GM12878 (cell line): ENCODE measurements at regions not wholly inside any gene's neighbourhood (a gene's known extent, or its start where the extent isn't known, plus 50 kb on each side); places are given as distances from the start of the nearest gene placed in this dataset.

Experiments
- ATAC-seq: fragments of 200-7000 bp; cut with Tn5 transposase; 3 replicates; pipeline ENCODE4 v1.9.1; 2020; ENCODE audit warnings: mild to moderate bottlenecking, moderate library complexity
- BruUV-seq: library from RNA; stranded (reverse); fragments of 400-500 nt; replicated peaks from 2 replicates; lab custom pipeline; 2021; lab: Mats Ljungman, UMichigan
- CTCF ChIA-PET: fragments of 300-600 bp; sonication (Branson Sonifier 250); formaldehyde crosslinking; extraction: SDS; loops from one replicate; lab custom pipeline; 2021; ENCODE audit warnings: inconsistent platforms; lab: Yijun Ruan, JAX
- POLR2A ChIA-PET: fragments of 350-600 bp; formaldehyde crosslinking; extraction: SDS; loops from one replicate; lab custom pipeline; 2021; ENCODE audit warnings: inconsistent platforms; lab: Charles Lee
- RAD21 ChIA-PET: fragments of 300-600 bp; sonication (Branson Sonifier 250); formaldehyde crosslinking; loops from one replicate; lab custom pipeline; 2023; ENCODE audit warnings: antibody characterized with exemption; ENCODE audit not compliant: unreplicated experiment; lab: Charles Lee
- SMC1A ChIA-PET: fragments of 300-600 bp; sonication (Branson Sonifier 250); formaldehyde crosslinking; loops from one replicate; lab custom pipeline; 2023; ENCODE audit not compliant: unreplicated experiment, uncharacterized antibody; lab: Charles Lee
- DNase-seq: peaks from one replicate; pipeline ENCODE4 v3.0.0-alpha.2; 2011; ENCODE audit warnings: low read depth, low spot score
- FAIRE-seq: peaks from 3 replicates; lab custom pipeline; 2011; peaks lifted over from hg19 to GRCh38; lab: Jason Lieb, UNC
- H2AFZ ChIP-seq: 2 replicates; pipeline ENCODE4 v1.6.0; 2011; ENCODE audit warnings: low read depth, low read length, control low read depth; ENCODE audit not compliant: control insufficient read depth
- H3K27ac ChIP-seq: 2 replicates; pipeline ENCODE4 v1.5.1; 2011; ENCODE audit warnings: control low read depth; ENCODE audit not compliant: control insufficient read depth, insufficient read depth
- H3K27me3 ChIP-seq, 2 experiments: replicated peaks in 1 of 2; 2 replicates each; pipeline versions ENCODE4 v1.6.0 to v1.6.1; 2011; ENCODE audit warnings: low read length in 1 of 2; ENCODE audit not compliant: control insufficient read depth in 2 of 2, insufficient read depth in 2 of 2
- H3K36me3 ChIP-seq, 2 experiments: 2 replicates each; pipeline ENCODE4 v1.5.1; 2011; ENCODE audit warnings: low read length in 1 of 2; ENCODE audit not compliant: control insufficient read depth in 2 of 2, insufficient read depth in 2 of 2
- H3K4me1 ChIP-seq: 2 replicates; pipeline ENCODE4 v1.6.1; 2011; ENCODE audit warnings: mild to moderate bottlenecking, low read length, moderate library complexity, mixed read lengths; ENCODE audit not compliant: control insufficient read depth, insufficient read depth
- H3K4me2 ChIP-seq: 2 replicates; pipeline ENCODE4 v1.6.0; 2011; ENCODE audit warnings: control low read depth; ENCODE audit not compliant: control insufficient read depth, insufficient read depth
- H3K4me3 ChIP-seq: fragments of 200-600 bp; sonication (generic); 2 replicates; pipeline ENCODE4 v1.5.1; 2016
- H3K79me2 ChIP-seq: 2 replicates; pipeline ENCODE4 v1.6.0; 2011; ENCODE audit warnings: low read length; ENCODE audit not compliant: control insufficient read depth, insufficient read depth
- H3K9ac ChIP-seq: 2 replicates; pipeline ENCODE4 v1.8.0; 2011; ENCODE audit warnings: low read length, control low read depth, mixed read lengths; ENCODE audit not compliant: control insufficient read depth, insufficient read depth
- H3K9me3 ChIP-seq: replicated peaks from 3 replicates; pipeline ENCODE4 v1.5.1; 2011; ENCODE audit warnings: mild to moderate bottlenecking, low read length; ENCODE audit not compliant: control insufficient read depth, insufficient read depth
- H4K20me1 ChIP-seq: 2 replicates; pipeline ENCODE4 v1.6.0; 2011; ENCODE audit not compliant: control insufficient read depth, insufficient read depth
- BHLHE40 ChIP-seq, 2 experiments: fragments of 450-650 bp in 1 of 2; IDR thresholded peaks; 2 replicates each; pipeline ENCODE4 v1.6.1; 2011 to 2017; ENCODE audit warnings: low read depth in 2 of 2, borderline replicate concordance in 1 of 2, improper control_type of control experiment in 1 of 2, low read length in 1 of 2, mild to moderate bottlenecking in 1 of 2
- MEF2A ChIP-seq: IDR thresholded peaks from 2 replicates; pipeline ENCODE4 v1.6.1; 2011; ENCODE audit warnings: low read depth, mild to moderate bottlenecking, low read length, moderate library complexity; ENCODE audit not compliant: insufficient read depth
- USF1 ChIP-seq: IDR thresholded peaks from 2 replicates; pipeline ENCODE4 v1.6.1; 2011; ENCODE audit warnings: borderline replicate concordance, low read depth, mild to moderate bottlenecking, moderate library complexity, mixed read lengths, low read length; ENCODE audit not compliant: insufficient read depth; ENCODE audit errors: extremely low read length
- ZBTB11 ChIP-seq: fragments of 450-650 bp; formaldehyde crosslinking; IDR thresholded peaks from 2 replicates; pipeline ENCODE4 v1.5.0; 2022; ENCODE audit warnings: mild to moderate bottlenecking, missing genetic modification characterization
- WGBS: methylation state at CpG from one replicate; pipeline ENCODE4 v1.1.6; 2016; ENCODE audit warnings: low lambda C conversion rate; ENCODE audit not compliant: insufficient replicate concordance, insufficient coverage; ENCODE audit errors: missing lambda C conversion rate; 5-methylcytosine and 5-hydroxymethylcytosine counted together
- in situ Hi-C: fragments of 300-500 bp; cut with MboI; formaldehyde crosslinking; loops from 9 replicates; pipeline ENCODE4 v1.14.3; 2018; ENCODE audit warnings: mixed read lengths
- intact Hi-C: fragments of 100-400 bp; cut with micrococcal nuclease; formaldehyde crosslinking; loops from one replicate; pipeline ENCODE4 v1.14.2; 2022; ENCODE audit not compliant: unreplicated experiment

GRCh38 chr20:40329321-40329720 lies 359.7 kb downstream of the MAFB start:
- CTCF ChIA-PET, result no interaction called here
- no peak for FAIRE-seq

More at GRCh38 chr20:40329321-40329720, 359.7 kb downstream of the MAFB start:
- H4K20me1 ChIP-seq, result no peaks in the 10 kb centered on the region
- ChIA-PET SMC1A (interaction anchor here (1.3 kb wide), 1 partner anchor 10 kb away, joined by 3 read pairs; no protein-coding TSS in a partner anchor), RAD21 (no interaction called here)
- no peak overlapping the region for H2AFZ ChIP-seq
- H3K27ac ChIP-seq, result no peak overlapping the region
- ATAC-seq, result no peak
- in situ Hi-C loops, result no loop called here
- H3K9me3 ChIP-seq, result no peaks in the 10 kb centered on the region
- no peaks in the 10 kb centered on the region for H3K36me3 ChIP-seq
- TF ChIP-seq BHLHE40 (IDR thresholded peaks at IDR 0.05; ENCODE audit: borderline replicate concordance in 1 of 2, low read depth in 2 of 2, low read length in 1 of 2), result no peak
- TF ChIP-seq USF1, result no peak
- no peak for TF ChIP-seq ZBTB11
- TF ChIP-seq MEF2A, result no peak
- TF ChIP-seq, all 136 proteins: peak for 0
- H3K4me3 ChIP-seq, result no peak overlapping the region
- H3K79me2 ChIP-seq, result no peaks in the 10 kb centered on the region
- DNase-seq, result no peak
- H3K9ac ChIP-seq, result no peak overlapping the region
- no peaks in the 10 kb centered on the region for H3K27me3 ChIP-seq
- BruUV-seq, result no TSS peak
- intact Hi-C loops, result no loop called here
- WGBS, result 13% methylated on average over 2 of the region's 2 CpGs
- H3K4me2 ChIP-seq, result no peak overlapping the region
- POLR2A ChIA-PET, result no interaction called here
- no peaks in the 10 kb centered on the region for H3K4me1 ChIP-seq
